Activated naive CD4-positive, alpha-beta T cell treated with anti-CD3 and anti-CD28 coated beads, Interleukin-2, amount 50 U/mL, for 16 hours (primary cell): ENCODE measurements at regions not wholly inside any gene's neighbourhood (a gene's known extent, or its start where the extent isn't known, plus 50 kb on each side); places are given as distances from the start of the nearest gene placed in this dataset.

Experiments used
- DNase-seq: peaks from one replicate; pipeline ENCODE4 v3.0.0-alpha.2; 2020

DNA sequence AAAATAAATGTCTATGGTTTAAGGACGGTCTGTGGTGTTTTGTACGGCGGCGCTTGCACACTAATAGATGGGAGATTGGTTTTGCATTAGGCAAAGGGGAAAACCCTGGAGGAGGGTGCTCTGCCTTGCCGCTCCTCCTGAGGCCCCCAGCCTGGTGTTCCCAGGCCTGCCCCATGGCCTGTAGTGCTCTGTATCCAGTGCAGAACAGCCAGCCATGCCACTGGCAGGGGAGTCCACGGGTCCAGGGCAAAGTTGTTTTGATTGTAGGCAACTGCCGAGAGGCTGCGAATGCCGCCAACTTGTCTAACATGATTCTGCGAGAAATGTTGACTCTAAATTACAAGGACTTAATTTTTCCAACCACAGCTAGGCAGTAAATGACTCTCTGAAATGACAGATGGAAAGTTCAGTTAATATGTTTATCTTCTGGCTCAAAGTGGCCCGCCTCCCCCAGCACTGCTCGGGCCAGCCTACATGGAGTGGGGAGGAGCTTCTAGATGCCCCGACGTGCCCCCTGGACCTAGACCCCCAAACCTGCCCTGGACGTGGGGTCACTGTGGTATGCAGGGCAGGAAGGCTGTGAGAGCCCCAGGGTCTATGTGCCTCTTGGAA lies 104.6 kb upstream of the GDF10 start:
- DNase-seq: peak; percentile 27

DNA sequence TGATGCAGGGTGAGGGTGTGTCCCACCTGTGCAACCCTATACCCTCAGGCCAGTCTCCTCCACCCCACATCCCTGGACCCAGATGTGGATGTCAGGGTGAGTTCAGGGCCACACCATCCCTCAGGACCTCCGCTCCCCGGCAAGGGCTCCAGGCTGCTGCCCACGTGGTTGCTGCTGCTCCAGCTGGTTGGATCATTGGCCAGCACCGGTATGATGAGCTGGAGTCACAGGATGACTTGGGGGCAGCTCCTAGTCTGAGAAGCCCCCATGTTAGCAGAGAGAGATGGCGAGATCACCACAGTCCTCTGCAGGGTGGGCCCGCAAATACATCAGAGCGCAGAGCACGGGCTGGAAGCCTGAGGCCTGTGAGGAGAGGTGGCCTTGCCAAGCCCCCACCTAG lies 103.3 kb upstream of the GDF10 start:
- DNase-seq: no peak

DNA sequence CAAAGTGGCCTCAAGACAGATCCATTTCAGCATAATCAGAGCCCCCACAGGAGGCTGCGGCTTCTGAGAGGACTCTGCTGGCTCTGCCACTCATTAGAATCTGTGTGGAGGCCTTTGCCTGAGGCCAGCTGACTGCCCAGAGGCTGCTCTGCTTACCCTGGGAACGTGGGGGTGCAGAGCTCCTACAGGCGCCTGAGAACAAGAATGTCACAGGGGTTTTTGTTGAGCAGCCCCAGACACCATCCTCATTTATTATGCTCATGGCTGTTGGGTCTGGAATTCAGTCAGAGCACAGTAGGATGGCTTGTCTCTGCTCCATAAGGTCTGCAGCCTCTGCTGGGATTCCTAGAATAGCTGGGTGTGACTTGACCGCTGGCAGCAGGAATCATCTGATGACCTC lies 101.8 kb upstream of the GDF10 start:
- DNase-seq: no peak

DNA sequence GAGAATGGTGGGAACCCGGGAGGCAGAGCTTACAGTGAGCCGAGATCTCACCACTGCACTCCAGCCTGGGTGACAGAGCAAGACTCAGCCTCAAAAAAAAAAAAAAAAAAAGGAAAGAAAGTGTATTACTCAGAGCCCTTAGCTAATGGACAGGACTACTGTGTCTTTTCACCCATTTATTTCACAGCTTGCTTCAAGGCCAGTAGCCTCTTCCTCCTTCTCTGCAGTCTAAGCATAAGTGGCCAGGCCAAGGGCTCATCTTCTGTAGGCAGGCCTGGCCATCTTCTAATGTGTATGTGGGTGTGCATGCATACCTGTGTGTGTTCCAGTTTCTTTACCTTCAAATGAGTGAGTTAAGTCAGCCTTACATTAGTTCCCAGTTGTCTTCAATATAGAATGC lies 94.8 kb upstream of the GDF10 start:
- no peak for DNase-seq

DNA sequence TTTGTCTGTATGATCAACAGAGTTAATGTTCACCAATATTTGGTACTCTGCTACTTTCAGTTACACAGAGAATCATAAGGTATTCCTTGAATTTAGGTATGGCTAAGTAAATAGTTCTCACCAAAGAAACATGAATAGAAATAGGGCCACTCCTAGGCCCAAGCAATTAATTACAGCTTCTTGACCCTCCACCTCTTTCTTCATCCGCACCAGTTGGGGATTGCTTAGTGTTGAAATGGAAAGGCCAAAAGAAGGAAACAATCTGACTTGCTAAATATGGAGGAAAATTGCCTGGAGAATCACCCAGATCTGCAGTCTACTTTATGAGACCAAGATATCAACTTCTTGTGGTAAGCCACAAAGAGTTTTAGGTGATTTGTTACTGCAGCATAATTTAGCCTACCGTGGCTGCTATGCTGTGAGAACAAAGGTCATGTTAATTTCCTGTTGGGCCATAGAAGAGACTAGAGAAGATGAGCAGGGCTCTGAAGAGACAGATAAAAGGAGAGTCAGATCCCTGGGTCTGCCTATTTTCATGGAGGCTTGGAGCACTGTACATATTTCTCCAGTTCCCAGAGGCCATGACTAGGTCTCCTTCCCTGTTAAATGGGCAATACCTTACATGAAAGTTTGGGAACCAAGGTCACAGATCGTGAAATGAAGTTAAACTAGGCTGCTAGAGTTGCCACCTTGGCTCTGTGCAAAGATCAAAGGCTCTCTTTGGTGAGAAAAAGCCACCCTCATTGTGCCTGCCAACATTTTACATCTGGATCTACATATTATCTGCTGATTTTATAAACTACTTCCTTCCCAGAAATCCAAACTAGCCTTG lies 93.3 kb upstream of the GDF10 start:
- no peak for DNase-seq

DNA sequence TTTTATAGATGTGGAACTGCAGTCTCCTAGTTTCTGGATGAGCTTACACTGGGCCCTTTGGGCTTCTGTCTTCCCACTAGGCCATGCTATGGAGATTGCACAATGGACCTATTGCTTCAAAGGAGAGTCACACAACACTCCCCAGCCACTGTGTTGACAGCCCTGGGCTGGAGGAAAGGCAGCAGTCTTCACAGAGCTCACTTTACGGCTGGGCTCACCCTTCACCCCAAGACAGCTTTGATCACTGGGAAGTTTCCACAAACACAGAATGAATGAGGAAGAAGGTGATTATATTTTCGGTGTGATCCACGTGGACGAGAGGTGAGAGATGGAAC lies 92.7 kb upstream of the GDF10 start:
- DNase-seq: no peak

DNA sequence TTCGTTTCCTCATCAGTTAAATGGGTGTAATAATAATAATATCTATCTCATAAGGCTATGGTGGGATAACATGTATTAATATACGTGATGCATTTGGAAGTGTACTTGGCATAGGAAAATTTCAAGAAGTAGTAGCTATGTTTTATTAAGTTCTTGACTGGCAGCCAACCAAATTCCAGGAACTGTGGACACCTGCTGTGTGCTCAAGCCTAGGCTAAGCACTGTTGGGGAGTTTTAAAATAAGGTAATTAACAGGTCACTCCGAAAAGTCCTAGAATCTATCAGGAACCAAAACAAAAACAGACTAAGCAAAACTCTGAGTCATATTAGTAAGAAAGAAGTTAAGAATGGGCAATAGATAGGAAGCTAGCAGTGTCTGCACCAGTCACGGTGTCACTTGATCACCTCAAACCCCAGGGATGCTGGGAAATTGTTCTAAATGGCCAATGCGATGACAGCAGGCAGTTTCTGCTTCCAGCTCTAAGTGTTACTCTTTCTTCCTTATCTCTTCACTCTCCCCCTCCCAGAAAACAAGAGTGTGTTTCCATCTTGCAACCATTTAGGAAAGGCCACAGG lies 92.0 kb upstream of the GDF10 start:
- DNase-seq: no peak

DNA sequence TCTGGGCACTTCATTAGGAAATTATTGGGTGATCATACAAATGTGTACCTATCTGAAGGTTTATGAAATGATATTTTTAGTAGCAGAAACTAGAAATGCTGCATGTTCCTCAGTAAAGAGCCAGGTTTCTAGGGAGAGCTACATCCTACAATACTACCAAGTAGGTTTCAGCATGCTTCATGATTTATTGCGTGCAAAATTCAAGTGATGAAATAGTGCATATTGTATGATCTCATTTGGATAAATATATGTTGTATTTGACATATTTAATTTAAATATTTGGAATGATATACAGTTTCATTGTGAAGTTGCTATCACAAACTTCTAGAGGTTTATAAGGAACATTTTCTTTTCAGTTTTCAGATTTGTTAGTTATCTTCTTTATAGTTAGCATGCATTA lies 90.5 kb upstream of the GDF10 start:
- no peak for DNase-seq

DNA sequence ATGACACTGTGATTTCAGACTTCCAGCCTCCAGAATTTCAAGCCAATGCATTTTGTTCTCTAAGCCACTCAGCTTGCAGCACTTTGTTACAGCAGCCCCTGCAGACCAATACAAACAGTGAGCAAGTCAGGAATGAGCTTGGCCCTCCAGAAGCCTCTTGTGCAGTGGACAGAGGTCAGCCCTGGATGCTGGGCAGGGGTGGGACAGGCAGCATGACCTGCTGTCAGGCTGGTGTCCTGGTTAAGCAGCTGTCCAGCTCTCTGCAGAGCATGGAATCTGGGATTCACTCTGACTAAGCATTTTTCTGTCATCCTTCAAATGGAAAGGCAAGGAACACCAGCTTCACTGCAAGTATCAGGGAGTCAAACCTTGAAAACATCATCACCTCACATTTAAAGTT lies 85.5 kb upstream of the GDF10 start:
- DNase-seq: no peak

DNA sequence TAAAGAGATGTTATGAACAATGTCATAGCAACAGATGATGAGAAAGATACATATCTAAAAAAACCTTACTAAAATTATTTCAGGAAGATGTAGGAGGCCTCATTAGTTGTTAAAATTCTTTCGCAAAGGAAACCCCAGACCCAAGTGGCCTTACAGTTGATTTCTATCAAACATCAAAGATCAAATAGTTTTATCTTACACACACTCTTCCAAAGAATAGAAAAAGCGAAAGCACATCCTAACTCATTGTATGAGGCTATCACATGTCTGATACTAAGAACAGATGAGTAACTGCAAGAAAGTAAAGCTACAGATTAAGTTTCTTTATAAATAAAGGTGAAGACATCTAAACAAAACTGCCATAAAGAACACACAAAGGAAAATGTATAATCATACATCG lies 82.9 kb upstream of the GDF10 start:
- DNase-seq: no peak

DNA sequence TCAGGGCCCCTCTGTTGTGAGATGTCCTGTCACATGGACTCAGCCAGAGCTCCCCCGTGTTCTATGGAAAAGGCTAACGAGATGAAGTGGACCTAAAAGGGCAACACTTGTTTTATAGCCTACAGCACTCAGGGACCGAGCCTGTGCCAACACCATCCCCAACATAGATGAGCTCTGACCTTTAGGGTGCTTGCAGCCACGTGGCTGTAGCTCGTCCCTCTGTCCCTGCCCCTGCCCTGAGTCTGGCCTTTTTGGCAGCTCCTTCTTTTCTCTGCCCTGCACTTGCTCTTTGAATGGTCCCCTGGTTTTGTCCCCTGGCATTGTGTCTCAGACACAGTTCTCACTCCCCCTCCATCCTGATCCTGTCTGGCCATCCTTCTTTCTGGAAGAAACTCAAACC lies 81.2 kb upstream of the GDF10 start:
- no peak for DNase-seq

DNA sequence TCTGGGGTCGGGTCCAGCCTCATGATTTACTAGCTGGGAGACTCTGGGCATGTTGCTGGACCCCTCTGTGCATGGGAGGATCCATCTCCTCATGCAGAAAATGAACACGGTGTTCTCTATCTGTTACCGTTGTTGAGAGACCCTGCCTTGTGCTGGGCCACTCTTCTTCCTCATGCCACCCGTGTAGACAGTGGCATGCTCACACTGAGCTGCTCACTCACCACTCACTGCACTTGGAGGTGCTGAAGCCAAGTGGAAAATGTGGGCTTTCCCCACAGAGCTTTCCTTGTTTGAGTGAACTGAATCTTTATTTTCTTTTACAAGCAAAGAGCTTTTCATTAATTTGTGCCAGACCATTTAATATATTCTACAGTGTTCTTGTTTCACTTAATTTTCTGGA lies 77.5 kb upstream of the GDF10 start:
- no peak for DNase-seq

DNA sequence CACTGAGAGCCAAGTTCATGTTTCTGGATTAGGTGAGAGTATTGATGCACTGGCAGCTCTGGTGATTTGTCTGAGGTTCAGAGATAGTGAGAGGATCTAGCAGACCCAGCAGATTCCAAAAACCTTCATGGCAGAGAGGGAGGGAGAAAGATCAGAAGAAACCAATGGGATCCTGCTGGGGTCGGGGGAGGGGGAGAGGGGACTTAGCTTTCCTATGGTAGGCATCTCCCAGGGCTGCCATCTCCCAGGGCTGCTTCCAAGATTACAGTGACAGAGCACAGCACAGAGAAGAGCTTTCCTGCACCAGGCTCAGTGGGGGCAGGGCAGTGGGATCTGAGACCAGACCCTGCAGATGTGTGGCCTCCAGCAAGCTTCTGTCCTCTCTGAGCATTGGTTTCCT lies 76.8 kb upstream of the GDF10 start:
- no peak for DNase-seq

DNA sequence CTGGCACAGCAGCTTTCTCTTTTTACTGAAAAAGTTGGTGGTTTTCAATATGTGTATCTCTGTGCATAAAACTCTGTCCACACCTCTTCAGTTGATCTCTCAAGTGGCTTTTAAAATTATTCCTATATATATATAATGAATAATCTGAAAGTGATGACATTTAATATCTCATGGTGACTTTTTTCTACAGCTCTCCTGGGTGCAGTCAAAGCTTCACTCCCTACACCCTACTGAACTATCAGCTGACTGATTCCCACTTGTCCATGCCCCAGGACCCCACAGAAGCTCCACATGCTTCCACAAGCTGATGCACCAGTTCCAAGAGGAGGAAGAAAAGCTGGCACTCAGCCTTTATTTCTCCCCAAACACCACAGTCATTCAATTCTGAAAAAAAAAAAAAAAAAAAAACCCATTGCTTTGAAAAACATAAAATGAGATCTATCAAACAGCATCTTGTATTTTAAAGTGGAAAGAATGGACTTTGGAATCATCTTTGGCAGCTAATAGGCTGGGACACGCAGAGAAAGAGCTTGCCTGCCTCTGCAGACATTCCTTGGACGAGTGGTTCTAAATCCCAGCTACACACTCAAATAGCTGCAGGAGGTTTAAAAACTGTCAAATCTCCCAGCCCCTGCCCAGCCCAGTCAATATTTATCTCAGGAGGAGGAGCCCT lies 75.3 kb upstream of the GDF10 start:
- no peak for DNase-seq

DNA sequence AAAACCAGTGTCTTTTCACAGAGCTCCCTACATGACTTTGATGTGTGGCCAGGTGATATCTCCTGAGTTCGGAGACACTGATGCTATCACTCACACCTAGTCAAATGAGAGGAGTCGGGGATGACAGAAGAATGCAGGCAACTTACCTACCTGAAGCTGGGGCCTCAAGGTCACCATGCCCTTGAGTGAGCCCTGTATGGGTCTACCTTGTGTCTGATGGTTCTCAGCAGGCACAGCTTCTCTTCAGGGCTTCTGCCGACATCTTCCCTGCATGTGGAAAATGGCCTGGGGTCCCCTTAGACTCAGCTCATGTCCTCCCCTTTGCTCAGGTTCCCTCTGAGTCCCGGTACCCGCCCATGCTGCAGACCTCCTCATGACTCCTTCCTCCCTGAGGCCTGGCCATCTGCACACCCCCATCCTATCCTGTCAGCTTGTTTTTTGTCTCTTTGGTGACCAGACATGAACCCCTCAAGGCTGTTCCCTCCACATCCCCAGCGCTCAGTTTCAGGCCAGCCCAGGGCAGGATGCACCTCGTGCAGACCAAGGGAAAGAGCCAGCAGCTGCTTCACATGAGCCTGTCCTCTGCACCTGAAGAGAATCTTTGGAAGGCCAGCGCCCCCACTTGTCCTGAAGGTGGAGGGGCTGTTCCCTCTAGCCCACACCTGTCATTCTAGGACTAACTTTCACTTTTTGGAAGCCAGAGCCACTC lies 74.6 kb upstream of the GDF10 start:
- DNase-seq: no peak

DNA sequence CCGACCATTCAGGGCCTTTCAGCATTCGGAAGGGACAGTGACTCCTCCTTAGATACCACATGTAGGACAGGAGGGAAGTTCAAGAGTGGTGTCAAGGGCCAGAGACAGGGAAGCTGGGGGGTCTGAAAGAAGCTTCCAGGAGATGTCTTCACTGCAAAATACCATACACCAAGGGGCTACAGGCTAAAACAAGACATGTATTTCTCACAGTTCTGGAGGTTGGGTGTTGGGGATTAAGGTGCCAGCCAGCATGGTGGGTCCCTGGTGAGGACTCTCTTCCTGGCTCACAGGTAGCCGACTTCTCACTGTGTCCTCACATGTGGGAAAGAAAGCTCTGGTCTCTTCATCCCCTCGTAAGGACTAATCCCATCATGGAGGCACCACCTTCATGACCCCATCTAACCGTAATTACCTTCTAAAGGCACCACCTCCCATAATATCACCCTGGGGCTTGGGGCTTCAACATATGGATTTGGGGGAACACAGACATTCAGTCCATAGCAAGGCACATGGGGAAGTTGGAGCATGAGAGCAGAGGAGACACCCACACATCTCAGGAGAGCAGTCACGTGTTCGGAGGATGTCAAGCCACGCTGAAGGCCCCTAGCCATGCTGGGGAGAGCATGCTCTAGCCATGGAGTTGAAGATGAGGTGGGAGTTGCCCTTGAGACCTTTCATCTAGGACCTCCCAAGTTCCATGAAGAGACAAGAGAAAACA lies 73.9 kb upstream of the GDF10 start:
- DNase-seq: no peak

DNA sequence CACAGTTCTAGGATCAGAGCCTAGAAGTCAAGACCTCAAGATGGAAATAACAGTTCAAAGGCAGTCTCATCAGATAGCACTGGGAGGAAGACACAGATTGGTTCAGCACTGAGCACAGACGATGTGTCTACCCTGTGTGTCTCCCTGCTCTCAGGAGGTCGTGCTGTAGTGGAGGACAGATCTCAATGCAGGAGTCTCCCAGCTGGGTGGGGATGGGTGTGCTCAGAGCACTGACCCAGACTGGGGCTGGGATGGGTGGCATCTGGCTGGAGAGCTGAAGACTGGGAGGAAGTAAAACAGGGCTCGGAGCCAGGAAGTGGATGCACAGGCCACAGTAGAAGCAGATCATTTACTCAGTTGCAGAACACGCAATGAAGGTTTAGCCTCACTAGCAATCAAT lies 69.5 kb upstream of the GDF10 start:
- no peak for DNase-seq

DNA sequence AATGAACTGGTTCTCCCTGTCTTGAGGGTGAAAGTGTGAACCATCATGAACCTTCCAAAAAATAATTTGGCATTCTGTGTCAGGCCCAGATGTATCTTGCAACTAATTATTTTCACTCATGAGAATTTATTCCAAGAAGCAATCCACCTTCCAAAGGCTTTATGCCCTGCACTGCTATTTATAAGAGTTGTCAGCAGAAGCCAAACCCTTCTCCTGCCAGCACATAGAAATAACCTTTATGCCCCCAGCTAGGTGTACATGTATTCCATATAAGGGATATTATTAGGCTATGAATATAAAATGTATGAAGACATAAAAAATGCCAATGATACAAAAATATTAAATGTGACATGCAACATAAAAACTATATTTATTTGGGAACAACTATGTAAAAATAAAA lies 69.0 kb upstream of the GDF10 start:
- no peak for DNase-seq

DNA sequence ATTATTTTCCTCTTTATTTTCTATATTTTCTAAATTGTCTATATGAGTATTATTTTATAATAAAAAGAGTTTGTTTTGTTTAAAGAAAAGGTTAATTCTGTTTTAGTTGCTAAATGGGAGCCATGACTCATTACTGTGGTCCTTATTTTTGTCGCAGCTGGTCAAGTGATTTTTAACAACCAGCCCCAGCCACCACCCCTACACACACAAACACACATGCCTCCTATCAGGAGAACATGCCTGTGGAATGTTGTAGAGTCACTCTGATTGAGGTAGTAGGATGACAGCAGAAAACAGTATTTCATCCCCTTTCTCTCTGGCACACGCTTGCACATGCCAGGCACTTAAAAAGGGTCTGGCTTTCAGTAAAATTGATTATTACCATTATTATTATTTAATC lies 68.6 kb upstream of the GDF10 start:
- DNase-seq: no peak

DNA sequence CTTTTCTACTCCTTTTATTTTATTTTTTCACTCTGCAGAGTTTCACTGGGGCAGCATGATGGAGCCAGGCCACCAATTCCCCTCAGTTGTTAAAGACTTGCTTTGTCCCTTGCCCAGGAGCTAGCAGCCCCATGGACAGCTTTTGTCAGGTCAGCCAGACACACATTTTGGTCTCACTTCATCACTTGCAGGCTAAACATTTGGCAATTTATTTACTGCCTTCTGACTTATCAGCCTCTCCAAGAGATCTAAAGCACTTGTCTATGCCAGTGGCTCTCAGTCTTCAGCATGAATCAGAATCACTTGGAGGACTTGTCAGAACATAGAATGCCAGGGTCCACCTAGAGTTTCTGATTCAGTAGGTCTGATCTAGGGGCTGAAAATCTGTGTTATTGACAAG lies 66.4 kb upstream of the GDF10 start:
- DNase-seq: no peak

DNA sequence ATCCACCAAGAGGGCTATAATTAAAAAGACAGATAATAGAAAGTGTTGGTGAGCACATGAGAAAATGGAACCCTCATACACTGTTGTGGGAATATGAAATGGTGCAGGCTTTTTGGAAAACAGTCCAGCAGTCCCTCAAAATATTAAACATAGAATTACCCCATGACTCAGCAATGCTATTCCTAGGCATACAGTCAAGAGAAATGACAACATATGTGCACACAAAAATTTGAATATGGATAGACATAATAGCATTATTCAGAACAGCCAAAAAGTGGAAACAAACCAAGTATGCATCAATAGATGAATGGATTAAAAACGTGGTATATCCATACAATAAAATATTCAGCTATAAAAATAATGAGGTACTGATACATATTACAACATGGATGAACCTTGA lies 64.5 kb upstream of the GDF10 start:
- no peak for DNase-seq

DNA sequence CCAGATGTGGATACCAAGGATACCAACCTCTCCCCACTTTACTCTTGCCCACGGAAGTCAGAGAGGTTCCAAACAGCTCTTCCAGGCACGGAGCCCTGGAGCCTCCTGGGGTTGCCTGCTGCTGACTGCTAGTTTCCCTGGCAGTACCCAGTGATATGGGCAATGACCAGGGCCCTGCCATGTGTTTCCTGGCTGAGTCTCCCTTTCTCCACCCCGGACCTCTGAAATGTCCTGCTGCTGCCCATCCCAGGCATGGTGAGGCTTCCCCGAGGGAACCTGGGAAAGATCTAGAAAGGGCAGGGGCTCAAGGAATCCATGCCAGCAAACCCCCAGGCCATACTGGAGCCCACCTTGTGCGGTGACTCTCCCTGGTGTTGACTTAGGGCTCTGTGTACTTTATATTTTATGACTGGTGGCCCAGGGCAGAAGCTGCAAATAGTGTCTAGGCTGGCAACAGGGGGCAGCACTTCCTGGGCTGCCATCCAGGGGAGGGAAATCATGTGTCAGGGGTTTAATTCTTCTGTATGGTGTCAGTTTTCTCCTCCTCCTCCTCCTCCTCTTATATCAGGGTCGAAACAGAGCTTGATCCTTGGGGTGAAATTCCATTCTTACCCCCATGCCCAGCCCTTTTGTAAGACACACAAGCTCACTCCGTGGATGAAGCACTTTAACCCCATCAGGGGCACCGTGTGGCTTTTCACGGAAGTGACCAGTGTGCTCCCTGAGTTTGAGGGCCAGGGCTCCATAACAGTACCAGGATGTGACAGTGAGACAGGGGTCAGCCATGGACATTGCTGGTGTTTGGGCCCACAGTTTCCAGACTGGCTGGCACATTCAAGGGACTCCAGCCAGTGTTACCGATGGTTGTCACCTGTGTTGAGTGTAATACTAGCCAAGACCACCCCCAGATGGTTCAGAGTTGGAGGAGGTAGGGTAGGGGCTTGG lies 62.4 kb upstream of the GDF10 start:
- no peak for DNase-seq
